ENCODE measurements at regions not wholly inside any gene's neighbourhood (a gene's known extent, or its start where the extent isn't known, plus 50 kb on each side); places are given as distances from the start of the nearest gene placed in this dataset.

DNA sequence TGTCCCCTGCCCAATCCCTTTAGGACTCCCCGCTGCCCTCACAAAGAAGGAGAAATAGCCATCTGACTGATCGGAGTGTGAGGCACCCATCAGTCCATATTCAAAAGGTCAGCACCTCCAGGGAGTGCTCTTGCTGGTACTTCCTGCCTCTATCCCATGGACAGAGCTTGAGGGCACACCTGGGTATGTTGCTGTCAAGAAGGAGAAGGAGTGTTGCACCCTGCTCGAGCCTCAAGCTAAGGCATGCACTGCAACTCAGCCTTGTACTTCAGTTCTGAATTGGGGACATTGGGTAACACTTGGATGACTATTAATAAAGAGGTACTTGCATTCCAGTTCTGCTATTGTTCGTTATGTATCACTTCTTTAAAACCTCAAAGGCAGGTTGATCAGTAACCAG, 190.3 kb upstream of the ZC3H12A start:
- no peak for DNase-seq

DNA sequence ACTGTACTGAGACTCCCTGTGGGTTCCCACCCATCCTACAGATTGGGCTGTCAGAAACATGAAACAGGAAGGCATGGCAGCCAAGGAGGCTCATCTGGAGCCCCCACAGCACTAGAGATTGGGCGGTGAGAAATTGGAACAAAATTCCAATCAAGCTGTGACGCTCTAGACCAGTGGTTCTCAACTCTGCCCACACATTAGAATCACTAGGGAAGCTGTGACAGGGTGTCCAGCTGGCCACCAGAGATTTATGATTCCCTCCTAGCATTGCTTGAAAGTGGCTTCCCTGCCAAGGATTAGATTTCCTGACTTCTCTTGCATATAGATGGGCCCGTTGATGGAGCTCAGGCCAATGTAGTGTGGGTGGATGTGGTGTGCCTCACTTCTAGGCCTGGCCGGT, 187.5 kb upstream of the ZC3H12A start:
- no peak for DNase-seq

GRCh38 chr1:37288900-37289299, 185.5 kb upstream of the ZC3H12A start:
- no peak for DNase-seq

DNA sequence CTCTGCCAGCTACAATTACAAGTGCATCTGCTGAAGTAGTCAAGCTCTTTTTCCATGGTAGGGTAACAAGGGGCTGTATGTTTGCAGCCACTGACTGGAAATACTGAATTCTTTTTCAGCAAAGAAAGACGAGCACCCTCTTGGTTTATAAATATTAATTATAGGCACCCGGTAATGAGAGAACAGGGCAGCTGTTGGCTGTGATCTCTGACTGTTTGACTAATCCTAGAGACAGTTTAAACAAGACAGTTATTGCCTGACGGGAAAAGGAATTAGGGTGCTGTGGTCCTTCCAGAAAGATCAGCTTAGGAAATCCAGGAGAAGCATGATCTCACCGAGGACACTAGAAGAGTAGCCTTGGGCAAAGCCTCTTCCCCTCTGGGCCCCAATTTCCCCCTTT, 183.7 kb upstream of the ZC3H12A start:
- no peak for DNase-seq

GRCh38 chr1:37292789-37293188, 181.6 kb upstream of the ZC3H12A start:
- DNase-seq = no peak

GRCh38 chr1:37294096-37294495, 180.3 kb upstream of the ZC3H12A start:
- no peak for DNase-seq

GRCh38 chr1:37294529-37294928, 179.9 kb upstream of the ZC3H12A start:
- no peak for DNase-seq

GRCh38 chr1:37298769-37299168, 175.6 kb upstream of the ZC3H12A start:
- no peak for DNase-seq

DNA sequence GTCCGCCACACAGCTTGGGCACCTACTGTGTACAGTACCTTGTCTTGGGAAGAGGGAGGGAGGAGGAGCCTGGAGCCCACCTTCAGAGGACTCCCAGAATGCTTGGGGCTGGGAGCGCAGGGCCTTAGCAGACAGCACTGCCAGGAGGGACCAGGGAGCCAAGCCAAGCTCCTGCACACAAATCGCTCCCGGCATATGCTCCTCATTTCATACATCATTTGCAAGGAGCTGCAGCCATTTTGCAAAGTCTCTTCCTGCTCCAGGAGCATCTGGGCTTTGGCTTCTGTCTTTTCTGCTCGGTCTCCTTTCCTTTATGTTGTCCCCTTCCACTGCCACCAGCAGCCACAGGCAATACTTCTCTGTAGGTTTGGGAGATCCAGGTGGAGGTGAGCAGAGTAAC, 175.2 kb upstream of the ZC3H12A start:
- DNase-seq = no peak

GRCh38 chr1:37303884-37304574, 170.4 kb upstream of the ZC3H12A start:
- DNase-seq = no peak

DNA sequence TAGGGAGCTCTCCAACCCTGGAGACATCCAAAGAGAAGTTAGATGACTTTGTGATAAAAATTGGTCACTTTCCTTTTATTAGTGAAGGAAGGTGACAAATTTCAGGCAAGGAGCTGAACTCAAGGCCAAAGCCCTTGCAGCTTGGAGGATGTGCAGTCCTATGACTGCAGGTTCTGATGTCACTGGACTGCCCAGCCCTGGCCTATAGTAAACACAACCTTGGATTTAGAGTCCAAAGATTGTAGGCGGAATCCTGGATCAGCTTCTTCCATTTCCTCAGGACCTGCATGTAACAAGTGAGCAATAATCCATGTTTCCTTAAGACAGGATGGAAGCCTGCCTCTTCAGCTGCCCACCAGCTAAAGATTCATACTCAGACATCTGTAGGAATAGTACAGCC, 169.3 kb upstream of the ZC3H12A start:
- no peak for DNase-seq

DNA sequence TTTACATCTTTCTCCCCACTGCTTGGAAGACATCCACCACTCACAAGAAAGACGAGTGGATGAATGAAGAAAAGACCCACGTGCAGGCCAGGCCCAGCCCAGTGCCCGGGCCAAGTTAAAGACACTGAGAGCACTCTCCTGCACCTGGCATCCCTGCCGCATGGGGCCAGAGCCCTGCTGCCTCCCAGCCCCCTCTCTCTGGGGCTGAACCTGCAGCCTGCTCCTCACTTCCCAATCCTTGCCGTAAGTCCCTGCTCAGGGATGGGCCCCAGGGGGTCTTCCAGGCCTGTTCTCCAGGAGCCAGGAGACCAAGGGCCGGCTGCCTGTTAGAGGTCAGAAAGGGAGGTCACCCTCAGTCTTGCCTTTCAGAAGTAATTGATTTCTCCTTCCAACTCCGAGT, 168.5 kb upstream of the ZC3H12A start:
- DNase-seq = peak; percentile 68

GRCh38 chr1:37306461-37306860, 167.9 kb upstream of the ZC3H12A start:
- no peak for DNase-seq

DNA sequence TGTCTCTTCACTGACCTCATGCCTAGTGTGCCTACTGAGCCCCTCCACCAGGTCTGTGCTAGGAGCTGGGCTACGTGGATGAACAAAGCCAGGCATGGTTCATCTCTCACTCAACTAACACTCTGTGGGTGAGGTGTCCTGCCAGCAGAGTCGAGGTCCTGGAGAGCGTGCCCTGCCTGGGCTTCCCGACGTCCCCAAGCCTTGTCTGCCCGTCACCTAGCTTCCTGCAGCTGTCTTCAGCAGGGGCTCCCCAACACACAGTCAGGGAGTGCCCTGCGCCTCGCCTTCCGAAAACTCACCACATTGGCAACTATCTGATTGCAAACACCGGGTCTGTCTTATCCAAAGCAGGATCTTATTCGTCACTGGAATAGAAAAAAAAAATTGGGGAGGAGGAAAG, 167.5 kb upstream of the ZC3H12A start:
- no peak for DNase-seq

DNA sequence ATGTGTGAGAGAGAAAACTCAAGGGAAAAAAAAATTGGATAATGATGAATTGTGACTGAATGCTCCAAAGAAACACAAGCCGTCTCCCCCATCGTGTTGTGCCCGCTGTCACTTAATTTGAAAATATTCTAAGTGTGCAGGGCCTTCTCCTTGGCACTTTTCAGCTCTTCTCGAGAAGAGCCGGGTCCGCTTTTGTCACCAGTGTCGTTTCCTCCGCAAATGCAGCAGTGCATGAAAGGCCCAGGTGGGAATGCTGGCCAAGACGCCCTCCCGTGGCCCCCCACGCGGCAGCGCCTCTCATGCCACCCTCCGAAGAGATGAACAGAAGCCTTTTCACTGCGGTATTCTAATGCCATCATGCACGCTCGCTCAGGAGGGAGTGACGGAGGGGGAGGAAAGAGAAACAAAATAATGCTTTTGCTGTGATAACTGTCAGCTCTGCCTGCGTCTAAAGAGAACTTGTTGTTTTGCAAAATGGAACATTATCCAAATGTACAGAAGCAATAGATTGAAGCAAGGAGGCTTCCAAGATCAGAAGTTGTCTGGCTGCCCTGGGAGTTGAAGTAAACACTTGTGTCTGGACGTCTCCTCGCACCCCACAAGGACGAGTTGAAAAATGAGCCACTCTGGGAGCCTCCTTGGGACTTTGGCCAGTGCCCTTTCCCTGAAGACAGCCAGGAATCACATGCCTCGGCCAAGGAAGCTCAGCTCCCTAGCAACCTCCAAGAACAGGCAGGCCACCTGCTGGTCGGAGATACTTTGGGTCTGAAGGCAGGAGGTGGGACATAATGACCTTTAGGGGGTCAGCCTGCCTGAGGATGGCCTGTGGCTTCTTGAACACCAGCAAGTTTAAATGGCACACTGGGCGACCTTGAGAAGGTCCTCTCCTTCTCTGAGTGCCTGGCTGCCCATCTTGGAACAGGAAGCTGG, 166.1 kb upstream of the ZC3H12A start:
- no peak for DNase-seq

GRCh38 chr1:37309574-37309973, 164.8 kb upstream of the ZC3H12A start:
- DNase-seq = no peak

DNA sequence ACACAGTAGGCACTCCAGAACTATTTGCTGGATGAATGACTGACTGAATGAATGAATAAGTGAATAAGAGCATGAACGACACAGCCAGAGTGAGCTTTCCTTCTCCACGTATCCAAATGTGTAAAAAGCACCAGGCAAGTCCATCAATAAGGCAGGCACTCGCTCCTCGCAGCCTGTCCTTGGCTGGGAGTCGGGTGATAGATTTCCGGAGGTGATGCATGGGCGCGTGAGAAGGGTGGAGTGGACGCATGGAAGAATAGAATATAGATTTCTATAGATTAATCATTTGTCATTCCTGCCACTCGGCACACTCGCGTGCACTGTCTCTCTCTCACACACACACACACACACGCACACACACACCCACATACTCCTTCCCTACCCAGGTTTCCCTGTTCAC, 164.3 kb upstream of the ZC3H12A start:
- DNase-seq = no peak

DNA sequence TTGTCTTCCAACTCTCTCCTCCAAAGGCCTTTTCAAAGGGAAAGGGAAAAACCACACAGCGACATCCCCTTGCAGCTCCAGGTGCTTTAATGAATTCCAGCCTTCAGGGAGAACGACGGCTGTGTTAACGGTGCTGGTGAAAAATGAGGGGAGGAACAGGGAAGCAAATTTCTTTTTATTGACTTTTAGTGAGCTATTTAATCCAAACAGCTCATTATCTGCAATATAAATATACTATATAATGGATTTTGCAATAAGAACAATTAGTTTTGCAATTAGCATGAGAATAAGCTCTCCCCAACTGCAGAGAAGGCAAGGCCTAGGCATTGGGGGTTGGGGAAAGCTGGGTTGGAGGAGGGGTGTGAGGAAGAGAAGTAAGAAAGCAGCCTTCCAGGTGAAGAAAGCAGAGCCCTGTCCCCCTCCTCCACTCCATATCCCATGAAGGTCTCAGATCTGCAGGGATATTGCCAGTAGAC, 159.0 kb upstream of the ZC3H12A start:
- no peak for DNase-seq

DNA sequence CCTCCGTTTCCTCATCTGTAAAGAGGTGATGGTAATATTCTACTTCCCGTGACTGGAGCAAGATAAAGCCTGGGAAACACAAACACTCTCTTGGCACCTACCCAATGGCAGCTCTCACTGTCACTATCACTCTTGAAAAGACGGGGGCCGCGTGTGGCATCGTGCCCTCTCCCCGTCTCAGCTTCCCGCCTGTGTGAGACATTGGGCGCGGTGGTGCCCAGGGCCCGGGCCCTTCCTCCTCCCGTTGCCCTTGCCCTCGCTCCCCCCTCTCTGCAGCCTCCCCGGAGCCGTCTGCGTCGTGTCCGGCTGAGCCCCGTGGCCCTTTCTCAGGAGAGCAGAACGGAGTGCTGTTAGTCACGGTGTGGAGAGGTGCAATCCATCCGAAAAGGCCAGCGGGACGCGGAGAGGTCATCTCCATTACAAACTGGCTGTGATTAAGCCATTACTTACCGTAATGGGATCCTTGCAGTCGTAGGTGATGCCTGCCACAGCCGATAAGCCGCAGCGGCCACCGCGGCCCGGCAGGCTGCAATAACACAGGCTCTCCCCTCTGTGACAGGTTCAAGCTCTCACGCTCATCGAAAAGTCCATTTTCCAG, 156.4 kb upstream of the ZC3H12A start:
- no peak for DNase-seq

- DNase-seq = no peak
Measured at GRCh38 chr1:37318490-37318889, 155.9 kb upstream of the ZC3H12A start.

GRCh38 chr1:37319284-37319683, 155.1 kb upstream of the ZC3H12A start:
- DNase-seq = no peak

DNA sequence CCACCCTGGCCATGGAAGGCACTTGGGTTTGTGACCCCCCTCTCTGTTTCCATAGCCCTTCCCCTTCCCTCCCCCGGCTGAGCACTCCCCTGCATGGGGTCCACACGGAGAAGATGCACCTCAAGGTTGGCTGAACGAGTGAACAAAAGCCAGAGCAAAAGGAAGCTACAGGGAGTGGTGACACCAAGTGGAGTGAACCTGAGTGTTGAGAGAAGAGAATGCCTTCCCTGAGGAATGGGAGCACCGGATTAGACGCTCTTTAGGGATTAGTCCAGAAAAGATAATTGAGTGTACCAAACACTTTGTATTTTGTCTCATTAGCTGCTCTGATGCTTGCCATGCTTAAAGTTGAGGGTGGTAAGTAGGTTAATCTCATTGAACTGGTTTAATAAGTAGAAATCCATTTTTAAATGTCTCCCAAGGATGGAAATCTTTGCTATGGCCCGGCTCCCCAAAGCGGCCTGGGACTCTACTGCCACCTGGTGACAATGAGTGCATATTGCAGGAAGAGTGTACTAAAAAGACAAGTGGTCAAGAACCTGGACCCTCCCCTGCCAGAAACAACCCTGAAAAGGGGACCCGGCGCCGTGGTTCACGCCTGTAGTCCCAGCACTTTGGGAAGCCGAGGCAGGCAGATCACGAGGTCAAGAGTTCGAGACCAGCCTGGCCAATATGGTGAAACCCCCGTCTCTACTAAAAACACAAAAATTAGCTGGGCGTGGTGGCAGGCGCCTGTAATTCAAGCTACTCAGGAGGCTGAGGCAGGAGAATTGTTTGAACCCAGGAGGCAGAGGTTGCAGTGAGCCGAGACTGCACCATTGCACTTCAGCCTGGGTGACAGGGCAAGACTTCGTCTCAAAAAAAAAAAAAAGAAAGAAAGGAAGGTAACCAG, 150.6 kb upstream of the ZC3H12A start:
- no peak for DNase-seq

DNA sequence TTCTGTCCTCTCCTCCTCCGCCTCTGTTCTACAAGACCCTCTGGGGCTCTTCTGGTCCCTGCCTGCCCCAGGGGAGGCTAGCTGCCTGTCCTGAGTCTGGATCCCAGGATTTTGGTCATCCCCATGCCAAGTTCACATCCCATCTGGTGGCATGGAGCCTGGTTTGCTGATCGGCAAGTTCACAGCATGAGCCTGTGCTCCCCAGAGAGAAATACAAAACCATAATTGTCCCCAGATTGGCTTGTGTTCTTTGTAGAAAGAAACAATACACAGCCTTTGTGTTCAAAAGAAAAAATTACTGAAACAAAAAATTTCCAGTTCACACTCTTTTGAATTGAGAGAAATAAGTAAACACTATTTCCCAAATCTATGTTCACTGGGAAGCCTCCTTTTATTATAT, 149.4 kb upstream of the ZC3H12A start:
- DNase-seq = peak; percentile 17

Data from NCI-H2107 (cell line).